Prostate gland (tissue), 2 donors: ENCODE measurements at regions not wholly inside any gene's neighbourhood (a gene's known extent, or its start where the extent isn't known, plus 50 kb on each side); places are given as distances from the start of the nearest gene placed in this dataset.

Source experiments
- DNase-seq: peaks from one replicate; pipeline ENCODE4 v3.0.0-alpha.2; 2019; ENCODE audit warnings: low spot score
- H3K27ac ChIP-seq, 2 donors: fragments of 200-600 bp; sonication (generic); 2 replicates each; pipeline ENCODE4 v1.5.1; 2017 to 2019
- H3K27me3 ChIP-seq: fragments of 200-600 bp; sonication (generic); replicated peaks from 2 replicates; pipeline ENCODE4 v1.5.1; 2019; ENCODE audit not compliant: insufficient read depth
- H3K36me3 ChIP-seq, 2 donors: fragments of 200-600 bp; sonication (generic); 1 replicate in 1 of 2; 2 replicates in 1 of 2; pipeline versions ENCODE4 v1.5.1 to v1.8.1; 2017 to 2019
- H3K4me1 ChIP-seq: fragments of 200-600 bp; sonication (generic); replicated peaks from 2 replicates; pipeline ENCODE4 v1.5.1; 2019
- H3K4me3 ChIP-seq, 2 donors: fragments of 200-600 bp; sonication (generic); 2 replicates each; pipeline ENCODE4 v1.5.1; 2017 to 2019
- H3K9me3 ChIP-seq: fragments of 200-600 bp; sonication (generic); 2 replicates; pipeline ENCODE4 v1.5.1; 2017
- CTCF ChIP-seq, 4 experiments: fragments of 200-600 bp in 2 of 4; fragments of 450-650 bp in 2 of 4; sonication (generic) in 2 of 4; IDR thresholded peaks; 1 replicate in 3 of 4; 2 replicates in 1 of 4; pipeline ENCODE4 v1.5.1; 2016 to 2019; ENCODE audit warnings: antibody characterized with exemption in 4 of 4, mild to moderate bottlenecking in 2 of 4, moderate library complexity in 2 of 4
- POLR2A ChIP-seq: fragments of 450-650 bp; IDR thresholded peaks from one replicate; pipeline ENCODE4 v1.6.1; 2016; ENCODE audit warnings: antibody characterized with exemption, mild to moderate bottlenecking
- POLR2AphosphoS5 ChIP-seq: sonication (generic); formaldehyde crosslinking; IDR thresholded peaks from one replicate; pipeline ENCODE4 v1.6.1; 2017; ENCODE audit warnings: antibody characterized with exemption
- WGBS: methylation state at CpG from one replicate; pipeline ENCODE4 v1.1.5; 2018; 5-methylcytosine and 5-hydroxymethylcytosine counted together
- intact Hi-C: fragments of 100-400 bp; cut with DNase I; formaldehyde crosslinking; loops from one replicate; pipeline ENCODE4 v1.14.2; 2022

- WGBS = 95% methylated on average over 4 of the region's 4 CpGs
- intact Hi-C loops = no loop called here
- no peak overlapping the region for H3K4me3 ChIP-seq
- TF ChIP-seq POLR2A (no peak), POLR2AphosphoS5 (no peak), CTCF (IDR thresholded peaks at IDR 0.05) (no peak)
- no peak overlapping the region for H3K27ac ChIP-seq
- H3K27me3 ChIP-seq = no peaks in the 10 kb centered on the region
- no peaks in the 10 kb centered on the region for H3K4me1 ChIP-seq
- H3K36me3 ChIP-seq = no peaks in the 10 kb centered on the region
- no peak for DNase-seq
- H3K9me3 ChIP-seq = no peaks in the 10 kb centered on the region
These were observed 164.3 kb downstream of the KTN1 start for GRCh38 chr14:55744321-55744720.

GRCh38 chr14:55745906-55746305 is 165.9 kb downstream of the KTN1 start:
- H3K27ac ChIP-seq = no peak overlapping the region
- no peaks in the 10 kb centered on the region for H3K36me3 ChIP-seq
- intact Hi-C loops = no loop called here
- 95% methylated on average over 7 of the region's 7 CpGs for WGBS
- no peaks in the 10 kb centered on the region for H3K4me1 ChIP-seq
- no peaks in the 10 kb centered on the region for H3K27me3 ChIP-seq
- no peak overlapping the region for H3K4me3 ChIP-seq
- no peak for TF ChIP-seq POLR2A
- no peak for TF ChIP-seq CTCF (IDR thresholded peaks at IDR 0.05)
- TF ChIP-seq POLR2AphosphoS5 = no peak
- H3K9me3 ChIP-seq = no peaks in the 10 kb centered on the region
- DNase-seq = no peak

GRCh38 chr14:55746558-55746957 is 166.6 kb downstream of the KTN1 start:
- Histone ChIP-seq H3K27me3 (no peaks in the 10 kb centered on the region), H3K9me3 (no peaks in the 10 kb centered on the region), H3K27ac (no peak overlapping the region), H3K4me1 (no peaks in the 10 kb centered on the region), H3K4me3 (no peak overlapping the region), H3K36me3 (no peaks in the 10 kb centered on the region)
- no peak for TF ChIP-seq CTCF (IDR thresholded peaks at IDR 0.05)
- TF ChIP-seq POLR2AphosphoS5 = no peak
- no peak for TF ChIP-seq POLR2A
- intact Hi-C loops = no loop called here
- no peak for DNase-seq
- 90% methylated on average over 2 of the region's 2 CpGs for WGBS

- intact Hi-C loops = no loop called here
- H3K36me3 ChIP-seq = no peaks in the 10 kb centered on the region
- H3K27me3 ChIP-seq = no peaks in the 10 kb centered on the region
- no peak for TF ChIP-seq POLR2AphosphoS5
- no peak for TF ChIP-seq CTCF (IDR thresholded peaks at IDR 0.05)
- TF ChIP-seq POLR2A = no peak
- DNase-seq = no peak
- no peak overlapping the region for H3K27ac ChIP-seq
- no peaks in the 10 kb centered on the region for H3K9me3 ChIP-seq
- H3K4me3 ChIP-seq = no peak overlapping the region
- H3K4me1 ChIP-seq = no peaks in the 10 kb centered on the region
- 65% methylated on average over 6 of the region's 6 CpGs for WGBS
These were observed 167.2 kb downstream of the KTN1 start for GRCh38 chr14:55747186-55747585.

GRCh38 chr14:55749201-55749812 is 169.3 kb downstream of the KTN1 start:
- H3K27ac ChIP-seq = no peak overlapping the region
- H3K4me1 ChIP-seq = no peaks in the 10 kb centered on the region
- WGBS = 74% methylated on average over 1 of the region's 1 CpG
- no peak overlapping the region for H3K4me3 ChIP-seq
- TF ChIP-seq CTCF (IDR thresholded peaks at IDR 0.05) = no peak
- TF ChIP-seq POLR2AphosphoS5 = peak; percentile 45
- no peaks in the 10 kb centered on the region for H3K9me3 ChIP-seq
- intact Hi-C loops = no loop called here
- H3K27me3 ChIP-seq = no peaks in the 10 kb centered on the region
- no peaks in the 10 kb centered on the region for H3K36me3 ChIP-seq
- peak; percentile 60 for DNase-seq
